HG03060 (cell line): ENCODE measurements at regions not wholly inside any gene's neighbourhood (a gene's known extent, or its start where the extent isn't known, plus 50 kb on each side); places are given as distances from the start of the nearest gene placed in this dataset.
"Not testable (repeated sequence)": the region's sequence is repeated elsewhere in the genome, so short reads cannot be mapped to it uniquely, and the experiment has no call there.

Experiments used
- ATAC-seq: cut with Tn5 transposase; IDR thresholded peaks from one replicate; pipeline ENCODE4 v1.9.1; 2021; ENCODE audit warnings: low read depth, moderate number of reproducible peaks; ENCODE audit not compliant: unreplicated experiment

GRCh38 chr6:140475086-140475485 is 1100.6 kb upstream of the CITED2 start:
- ATAC-seq = no peak

GRCh38 chr6:140464720-140465119 is 1090.3 kb upstream of the CITED2 start:
- ATAC-seq = no peak

GRCh38 chr6:140463312-140463710 is 1088.9 kb upstream of the CITED2 start:
- ATAC-seq = no peak

GRCh38 chr6:140462453-140463311 is 1088.2 kb upstream of the CITED2 start:
- ATAC-seq = no peak

GRCh38 chr6:140462076-140462452 is 1087.6 kb upstream of the CITED2 start:
- ATAC-seq = no peak

- ATAC-seq = no peak
Observed at GRCh38 chr6:140460267-140460666, 1085.8 kb upstream of the CITED2 start.

GRCh38 chr6:140459209-140459608 is 1084.8 kb upstream of the CITED2 start:
- ATAC-seq = no peak

GRCh38 chr6:140446241-140446640 is 1071.8 kb upstream of the CITED2 start:
- ATAC-seq = no peak

- no peak for ATAC-seq
Observed at GRCh38 chr6:140445474-140446004, 1071.1 kb upstream of the CITED2 start.

GRCh38 chr6:140443112-140443511 is 1068.7 kb upstream of the CITED2 start:
- ATAC-seq = not testable (repeated sequence)

- no peak for ATAC-seq
Observed at GRCh38 chr6:140441256-140441655, 1066.8 kb upstream of the CITED2 start.

- no peak for ATAC-seq
Observed at GRCh38 chr6:140440223-140440835, 1065.9 kb upstream of the CITED2 start.

- ATAC-seq = no peak
Observed at GRCh38 chr6:140438346-140438735, 1063.9 kb upstream of the CITED2 start.

- no peak for ATAC-seq
Observed at GRCh38 chr6:140437619-140438345, 1063.3 kb upstream of the CITED2 start.

GRCh38 chr6:140436023-140436811 is 1061.8 kb upstream of the CITED2 start:
- ATAC-seq = no peak

GRCh38 chr6:140434761-140435160 is 1060.3 kb upstream of the CITED2 start:
- no peak for ATAC-seq

GRCh38 chr6:140433072-140433471 is 1058.6 kb upstream of the CITED2 start:
- no peak for ATAC-seq

GRCh38 chr6:140427842-140428241 is 1053.4 kb upstream of the CITED2 start:
- no peak for ATAC-seq

- ATAC-seq = no peak
Observed at GRCh38 chr6:140414966-140415620, 1040.6 kb upstream of the CITED2 start.

GRCh38 chr6:140403020-140403419 is 1028.6 kb upstream of the CITED2 start:
- ATAC-seq = no peak
